Fibroblast of mammary gland (primary cell): ENCODE measurements at regions not wholly inside any gene's neighbourhood (a gene's known extent, or its start where the extent isn't known, plus 50 kb on each side); places are given as distances from the start of the nearest gene placed in this dataset.

Experiments
- DNase-seq: peaks from one replicate; pipeline ENCODE4 v3.0.0-alpha.2; 2010; ENCODE audit warnings: low read depth
- H3K4me3 ChIP-seq: 2 replicates; pipeline ENCODE4 v1.5.1; 2011; ENCODE audit warnings: low read depth, mild to moderate bottlenecking, low read length, moderate library complexity; ENCODE audit not compliant: control insufficient read depth
- TF ChIP-seq, protein P1 (sequence below): conservative IDR thresholded peaks from 2 replicates; pipeline ENCODE4 v1.5.1; 2011; ENCODE audit warnings: low read depth, low read length, inconsistent platforms; ENCODE audit not compliant: control insufficient read depth, insufficient read depth

DNA sequence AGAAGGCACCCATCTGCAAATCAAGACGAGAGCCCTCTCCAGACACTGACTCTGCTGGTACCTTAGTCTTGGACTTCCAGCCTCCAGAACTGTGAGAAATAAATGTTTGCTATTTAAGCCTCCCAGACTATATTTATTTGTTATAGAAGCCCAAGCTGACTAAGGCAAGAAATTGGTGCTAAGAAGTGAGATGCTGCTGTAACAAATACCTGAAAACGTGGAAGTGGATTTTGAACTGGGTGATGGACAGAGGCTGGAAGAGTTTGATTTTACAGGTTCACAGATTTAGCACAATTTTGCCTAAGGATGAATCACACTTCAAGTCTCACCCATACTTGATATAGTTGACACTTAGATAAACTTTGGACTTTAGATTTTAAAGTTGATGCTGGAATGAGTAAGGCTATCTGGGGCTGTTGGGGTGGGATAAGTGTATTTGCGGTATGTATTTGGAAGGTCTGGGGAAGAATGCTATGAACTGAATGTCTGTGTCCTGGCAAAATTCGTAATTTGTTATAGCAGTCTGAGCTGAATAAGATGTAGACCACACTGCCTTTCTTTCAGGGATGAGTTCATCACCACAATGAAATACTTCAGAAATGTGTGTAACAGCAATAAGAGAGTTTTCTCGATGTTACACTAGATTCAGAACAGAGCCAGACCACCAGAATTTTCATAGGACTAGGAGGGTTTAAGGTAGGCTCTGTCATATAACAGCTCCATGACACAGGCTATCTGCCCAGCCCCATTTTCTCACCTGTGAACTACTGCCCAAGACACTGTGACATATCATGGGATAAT, 120.5 kb upstream of the LMCD1 start:
- TF ChIP-seq, protein P1, sequence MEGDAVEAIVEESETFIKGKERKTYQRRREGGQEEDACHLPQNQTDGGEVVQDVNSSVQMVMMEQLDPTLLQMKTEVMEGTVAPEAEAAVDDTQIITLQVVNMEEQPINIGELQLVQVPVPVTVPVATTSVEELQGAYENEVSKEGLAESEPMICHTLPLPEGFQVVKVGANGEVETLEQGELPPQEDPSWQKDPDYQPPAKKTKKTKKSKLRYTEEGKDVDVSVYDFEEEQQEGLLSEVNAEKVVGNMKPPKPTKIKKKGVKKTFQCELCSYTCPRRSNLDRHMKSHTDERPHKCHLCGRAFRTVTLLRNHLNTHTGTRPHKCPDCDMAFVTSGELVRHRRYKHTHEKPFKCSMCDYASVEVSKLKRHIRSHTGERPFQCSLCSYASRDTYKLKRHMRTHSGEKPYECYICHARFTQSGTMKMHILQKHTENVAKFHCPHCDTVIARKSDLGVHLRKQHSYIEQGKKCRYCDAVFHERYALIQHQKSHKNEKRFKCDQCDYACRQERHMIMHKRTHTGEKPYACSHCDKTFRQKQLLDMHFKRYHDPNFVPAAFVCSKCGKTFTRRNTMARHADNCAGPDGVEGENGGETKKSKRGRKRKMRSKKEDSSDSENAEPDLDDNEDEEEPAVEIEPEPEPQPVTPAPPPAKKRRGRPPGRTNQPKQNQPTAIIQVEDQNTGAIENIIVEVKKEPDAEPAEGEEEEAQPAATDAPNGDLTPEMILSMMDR: no peak
- H3K4me3 ChIP-seq: no peak overlapping the region
- no peak for DNase-seq

DNA sequence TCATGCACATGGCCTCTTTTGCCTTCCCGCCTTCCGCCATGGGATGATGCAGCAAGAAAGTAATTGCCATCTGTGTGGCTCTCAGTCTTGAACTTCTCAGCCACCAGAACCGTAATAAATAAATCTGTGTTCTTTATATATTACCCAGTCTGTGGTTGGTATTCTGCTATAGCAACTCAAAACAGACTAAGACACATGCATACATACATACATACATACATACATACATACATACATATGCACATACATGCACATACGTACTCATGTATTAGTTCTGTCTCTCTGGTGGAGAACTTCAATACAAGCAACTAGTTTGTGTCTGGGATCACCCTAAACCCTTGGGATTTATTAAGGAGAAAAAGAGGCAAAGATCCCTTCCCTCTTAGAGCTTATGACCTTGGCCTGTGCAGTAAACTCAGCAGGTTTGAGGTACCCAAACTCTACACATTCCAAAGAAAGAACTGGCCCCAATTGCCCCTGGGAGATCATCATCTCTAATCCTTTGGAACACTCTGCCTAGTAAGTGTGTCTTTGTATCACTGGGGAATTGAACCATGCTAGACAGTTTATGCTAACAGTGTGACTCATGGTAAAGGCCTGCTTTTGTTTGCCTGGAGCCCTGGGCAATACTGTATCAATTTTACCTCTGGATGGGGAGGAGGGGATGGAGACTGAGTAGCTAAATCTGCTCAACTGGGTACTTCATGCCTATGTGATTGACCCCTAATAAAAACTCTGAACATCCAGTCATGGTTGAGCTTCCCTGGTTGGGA, 115.6 kb upstream of the LMCD1 start:
- peak; percentile 41 for DNase-seq
- TF ChIP-seq, protein P1: no peak

DNA sequence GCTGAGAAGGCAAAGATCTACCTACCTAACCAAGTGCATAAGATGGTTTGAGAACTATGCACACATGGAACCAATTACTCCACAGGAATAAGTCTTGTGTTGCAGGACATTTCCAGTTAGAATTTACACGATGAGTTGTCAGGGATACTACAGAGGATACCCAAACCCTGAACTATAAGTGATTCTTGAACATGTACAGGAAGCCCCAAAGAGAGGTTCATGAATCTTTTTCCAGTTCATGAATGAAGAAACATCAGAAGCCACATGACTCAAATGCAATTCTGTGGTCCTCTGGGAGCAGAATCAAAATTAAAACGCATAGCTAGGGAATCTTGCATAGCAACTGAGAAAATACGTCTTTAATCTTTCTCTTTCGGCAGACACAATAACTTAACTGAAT, 114.1 kb upstream of the LMCD1 start:
- H3K4me3 ChIP-seq: no peak overlapping the region
- DNase-seq: peak; percentile 56
- TF ChIP-seq, protein P1: no peak

More for the DNA sequence above, 115.6 kb upstream of the LMCD1 start:
- H3K4me3 ChIP-seq: no peak overlapping the region

DNA sequence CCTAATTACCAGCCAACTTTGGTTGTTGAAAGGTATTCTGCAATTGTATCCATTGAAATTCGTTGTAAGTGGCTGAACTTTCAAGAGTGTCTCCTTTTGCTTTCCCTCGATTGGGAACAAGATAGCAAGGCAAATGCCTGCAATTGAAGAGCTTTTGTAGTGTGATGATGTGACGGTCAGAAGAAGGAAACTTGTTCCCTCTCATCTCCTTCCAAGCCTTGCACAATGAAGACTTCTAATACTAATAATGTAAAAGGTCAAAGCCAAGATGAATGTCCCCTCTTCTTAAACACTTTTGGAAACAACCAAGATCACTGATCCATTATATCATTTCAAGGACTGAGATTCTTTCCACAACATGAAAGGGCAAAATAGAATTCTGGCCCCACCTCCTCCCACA, 101.9 kb upstream of the LMCD1 start:
- no peak for DNase-seq
- TF ChIP-seq, protein P1: no peak
- H3K4me3 ChIP-seq: no peak overlapping the region

DNA sequence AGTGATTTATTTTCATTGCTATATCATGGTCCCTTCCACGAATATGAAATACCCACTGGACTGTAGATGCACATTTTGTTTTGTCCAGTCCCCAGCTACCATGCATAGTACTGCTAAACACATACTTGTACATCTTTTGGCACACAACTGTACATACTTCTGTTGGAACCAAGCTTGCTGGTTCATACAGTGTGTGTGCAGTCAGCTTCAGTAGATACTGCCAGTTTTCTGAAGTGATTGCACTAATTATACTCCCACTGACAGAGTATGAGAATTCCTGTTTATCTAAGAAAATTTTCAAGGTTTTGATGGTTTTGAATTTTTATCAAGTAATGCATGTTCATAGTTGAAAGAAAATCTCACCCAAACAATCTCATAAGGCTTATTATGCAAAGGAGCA, 100.7 kb upstream of the LMCD1 start:
- no peak overlapping the region for H3K4me3 ChIP-seq
- DNase-seq: no peak
- TF ChIP-seq, protein P1: no peak

DNA sequence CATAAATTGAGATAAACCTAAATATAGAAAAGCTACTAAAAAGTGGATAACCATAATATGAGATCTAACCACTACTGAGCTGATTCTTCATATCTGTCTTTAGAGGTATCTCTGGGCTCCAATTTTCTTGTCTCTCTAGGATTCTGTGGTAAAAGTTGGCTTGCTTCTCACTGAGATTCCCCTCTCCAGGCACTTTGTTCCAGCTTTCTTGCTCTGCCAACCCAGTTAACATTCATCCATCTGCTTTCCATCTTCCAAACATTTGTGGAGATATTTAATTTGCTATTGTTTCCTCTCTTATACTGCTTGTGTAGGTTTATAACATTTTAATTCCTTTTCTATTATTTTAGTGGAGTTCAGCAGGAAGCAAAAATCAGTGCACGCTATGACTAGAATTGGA, 97.6 kb upstream of the LMCD1 start:
- TF ChIP-seq, protein P1: no peak
- no peak for DNase-seq
- H3K4me3 ChIP-seq: no peak overlapping the region
